ENCODE measurements at regions not wholly inside any gene's neighbourhood (a gene's known extent, or its start where the extent isn't known, plus 50 kb on each side); places are given as distances from the start of the nearest gene placed in this dataset.
A peak's percentile ranks its signal among the peaks of the same experiment; 100 is the strongest.

DNA sequence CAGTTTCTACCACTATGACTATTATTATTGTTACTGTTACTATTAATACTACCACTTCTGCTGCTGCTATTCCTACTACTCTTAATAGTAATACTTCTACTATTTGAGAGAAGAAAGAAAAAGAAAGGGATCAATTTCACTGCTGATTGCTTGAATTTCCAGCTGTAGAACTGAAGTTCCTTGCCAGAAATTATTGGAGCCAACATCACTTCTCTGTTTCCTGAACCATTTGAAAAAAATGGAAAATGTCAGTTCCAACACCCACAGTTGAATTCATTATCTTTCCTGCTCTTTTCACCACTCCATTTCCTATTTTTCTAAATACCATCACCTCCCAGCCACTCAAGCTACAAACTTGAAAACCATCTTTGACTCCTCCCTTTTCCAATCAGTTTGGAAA is 54.1 kb upstream of the PIK3C2G start:
- no peak for DNase-seq

GRCh38 chr12:18206198-18206597 is 55.1 kb upstream of the PIK3C2G start:
- no peak for DNase-seq

- DNase-seq, result no peak
Observed at GRCh38 chr12:18204053-18204452, 57.3 kb upstream of the PIK3C2G start.

GRCh38 chr12:18192119-18192518 is 69.2 kb upstream of the PIK3C2G start:
- DNase-seq, result no peak

DNA sequence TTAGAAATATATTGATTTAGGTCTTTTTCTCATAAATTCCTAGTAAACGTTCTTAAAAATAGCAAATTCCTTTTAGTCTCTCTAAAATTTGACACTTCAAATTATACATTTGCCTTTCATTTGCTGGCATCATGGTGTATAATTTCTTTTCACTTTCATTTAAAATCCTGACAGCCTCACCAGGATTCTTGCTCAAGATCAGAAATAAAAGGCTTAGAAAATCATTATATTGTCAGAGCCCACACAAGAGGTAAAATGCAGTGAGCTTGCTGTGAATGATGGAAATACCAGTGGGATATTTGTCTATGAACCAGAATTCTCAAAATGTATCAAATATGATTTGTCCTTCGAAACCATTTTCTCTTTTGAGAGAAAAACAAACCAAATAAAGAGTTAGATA is 78.2 kb upstream of the PIK3C2G start:
- DNase-seq, result no peak

DNA sequence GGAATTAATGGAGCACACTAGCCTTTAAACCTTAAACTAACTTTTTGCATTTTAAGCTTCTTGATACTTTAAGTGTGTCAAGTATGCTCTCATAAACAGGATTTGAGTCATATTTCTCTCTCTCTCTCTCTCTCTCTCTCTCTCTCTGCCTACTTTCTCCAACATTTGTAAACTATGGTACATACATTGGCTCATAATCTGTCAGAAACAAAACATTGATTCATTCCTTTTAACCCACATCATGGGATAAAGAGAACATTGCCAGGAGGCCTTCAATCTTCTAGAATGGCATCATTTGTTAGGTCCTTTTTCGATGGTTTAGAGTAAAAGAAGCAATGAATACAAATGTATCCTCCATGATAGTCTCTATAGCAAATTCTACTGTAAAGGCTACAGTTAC is 81.6 kb upstream of the RERGL start:
- no peak for DNase-seq

DNA sequence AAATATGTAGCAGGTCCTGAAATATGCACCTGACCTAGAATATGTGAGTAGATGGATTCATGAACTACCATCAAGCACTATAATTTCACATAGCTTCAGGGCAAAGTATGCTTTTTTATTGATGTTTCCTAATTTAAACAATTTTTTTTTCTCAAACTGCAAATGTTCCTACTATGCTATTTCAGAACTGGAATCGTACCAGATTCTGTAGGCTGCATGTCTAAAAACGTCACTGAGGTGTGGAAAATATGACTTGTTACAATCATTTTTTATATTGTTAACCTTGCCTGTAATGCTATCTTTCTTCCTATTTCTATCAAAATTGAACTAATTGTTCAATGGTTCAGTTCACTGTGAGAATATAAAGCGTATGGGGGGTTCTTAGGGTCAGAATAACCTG is 78.0 kb upstream of the RERGL start:
- DNase-seq, result no peak

- no peak for DNase-seq
Observed at GRCh38 chr12:18165889-18166288, 75.9 kb upstream of the RERGL start.

DNA sequence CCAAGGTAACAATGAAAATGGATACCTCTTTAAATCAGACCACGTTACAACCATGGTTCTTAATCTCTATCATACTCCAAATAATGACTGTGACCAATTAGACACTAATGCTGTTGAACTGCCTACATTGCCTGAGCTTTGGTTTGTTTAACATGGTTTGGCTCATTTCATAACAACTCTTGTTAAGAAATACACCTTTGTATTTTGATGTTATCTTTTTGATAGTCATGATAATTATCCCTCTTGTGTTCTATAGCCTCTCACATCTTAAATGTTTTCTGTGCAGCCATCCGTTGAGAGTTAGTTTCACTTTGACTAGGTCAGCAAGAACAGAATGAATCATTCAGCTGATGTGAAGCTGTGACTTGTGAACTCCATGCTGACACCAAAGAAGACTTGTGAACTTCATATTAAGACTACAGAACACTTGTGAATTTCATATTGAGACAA is 75.5 kb upstream of the RERGL start:
- peak; percentile 16 for DNase-seq

GRCh38 chr12:18160901-18161300 is 70.9 kb upstream of the RERGL start:
- DNase-seq, result no peak

DNA sequence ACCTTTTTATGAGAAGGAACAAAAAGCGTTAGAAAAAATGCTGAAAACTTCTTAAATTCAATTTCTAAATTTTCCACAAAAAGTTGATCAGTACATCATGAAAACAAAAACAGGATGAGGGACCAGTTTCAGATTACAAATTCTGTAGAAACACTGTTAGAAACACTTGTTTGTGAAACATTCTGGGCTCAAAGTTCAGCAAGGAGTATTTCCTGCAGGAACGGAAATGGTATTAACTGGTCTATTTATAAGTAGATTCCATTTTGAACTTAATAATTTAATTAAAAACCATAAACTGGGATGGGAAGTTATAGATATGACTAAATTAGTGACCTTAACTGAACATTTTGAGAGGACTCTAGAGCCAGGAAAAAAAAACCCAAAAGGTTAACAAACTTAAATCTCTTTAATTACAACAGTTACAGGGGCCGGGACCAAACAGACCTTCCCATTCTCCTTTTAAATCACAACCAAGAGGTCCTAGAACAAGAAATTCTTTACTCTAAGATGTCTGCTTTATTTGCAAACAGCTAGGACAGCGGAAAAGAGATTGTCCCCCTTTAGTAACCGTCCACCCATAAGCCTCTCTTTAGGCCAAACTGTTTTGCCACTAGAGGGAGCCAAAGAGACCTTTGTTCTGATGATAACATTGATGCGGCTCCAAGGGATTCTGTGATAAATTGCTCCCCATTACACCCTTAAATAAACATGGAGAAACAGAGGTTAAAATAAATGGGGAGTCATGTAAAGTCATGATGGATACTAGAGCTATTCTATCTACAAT is 69.0 kb upstream of the RERGL start:
- DNase-seq, result no peak

DNA sequence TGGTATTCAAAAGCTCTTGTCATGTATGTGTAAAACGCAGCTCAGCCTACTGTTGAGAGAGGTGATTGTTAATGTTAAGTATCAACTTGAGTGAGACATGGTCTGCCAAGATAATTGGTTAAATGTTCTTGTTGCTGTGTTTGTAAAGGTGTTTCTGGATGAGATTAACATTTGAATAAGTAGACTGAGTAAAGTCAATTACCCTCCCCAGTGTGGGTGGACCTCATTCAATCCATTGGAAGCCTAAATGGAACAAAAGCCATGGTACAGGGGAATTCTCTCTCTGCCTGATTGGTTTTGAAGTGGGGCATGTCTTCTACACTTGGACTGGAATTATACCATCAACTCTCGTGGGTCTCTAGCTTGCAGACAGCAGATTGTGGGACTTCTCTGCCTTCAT is 63.8 kb upstream of the RERGL start:
- DNase-seq, result no peak

GRCh38 chr12:18151036-18151435 is 61.0 kb upstream of the RERGL start:
- no peak for DNase-seq

GRCh38 chr12:18148961-18149360 is 59.0 kb upstream of the RERGL start:
- DNase-seq, result no peak

DNA sequence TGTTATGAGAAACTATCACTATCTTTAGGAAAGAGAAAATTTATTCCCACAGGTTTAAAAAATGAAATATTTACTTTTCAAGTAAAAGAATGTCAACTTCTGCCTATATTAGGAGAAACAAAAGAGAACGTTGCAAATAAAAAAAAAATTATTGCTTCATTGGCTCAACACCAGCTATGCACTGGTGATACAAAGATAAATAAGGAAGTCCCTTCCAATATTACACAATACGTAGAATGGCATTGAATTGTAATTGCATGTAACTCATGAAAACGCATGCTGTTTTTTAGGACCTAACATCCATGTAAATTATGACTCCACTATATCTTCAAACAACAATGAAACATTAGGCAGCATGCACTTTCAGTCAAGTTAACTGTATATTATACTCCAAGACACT is 56.4 kb upstream of the RERGL start:
- no peak for DNase-seq

DNA sequence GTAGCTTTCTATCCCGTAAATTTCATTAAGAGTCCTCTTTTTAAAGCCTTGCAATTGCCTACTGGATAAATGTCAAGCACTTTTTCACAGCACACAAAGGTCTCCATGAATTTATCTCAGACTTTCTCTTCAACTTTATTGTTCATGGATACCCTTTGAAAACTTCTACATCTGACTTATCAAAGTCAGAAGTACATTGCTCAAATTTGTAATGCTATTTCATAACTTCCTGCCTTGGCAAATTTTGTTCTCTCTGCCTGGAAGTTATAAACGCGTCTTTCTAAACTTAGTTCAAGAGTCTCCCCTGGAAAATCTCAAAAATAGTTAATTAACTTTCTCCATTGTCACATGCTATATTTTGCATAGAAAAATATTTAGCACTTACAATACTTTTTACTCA is 55.9 kb upstream of the RERGL start:
- DNase-seq, result no peak

GRCh38 chr12:18141048-18141982 is 51.3 kb upstream of the RERGL start:
- no peak for DNase-seq

DNA sequence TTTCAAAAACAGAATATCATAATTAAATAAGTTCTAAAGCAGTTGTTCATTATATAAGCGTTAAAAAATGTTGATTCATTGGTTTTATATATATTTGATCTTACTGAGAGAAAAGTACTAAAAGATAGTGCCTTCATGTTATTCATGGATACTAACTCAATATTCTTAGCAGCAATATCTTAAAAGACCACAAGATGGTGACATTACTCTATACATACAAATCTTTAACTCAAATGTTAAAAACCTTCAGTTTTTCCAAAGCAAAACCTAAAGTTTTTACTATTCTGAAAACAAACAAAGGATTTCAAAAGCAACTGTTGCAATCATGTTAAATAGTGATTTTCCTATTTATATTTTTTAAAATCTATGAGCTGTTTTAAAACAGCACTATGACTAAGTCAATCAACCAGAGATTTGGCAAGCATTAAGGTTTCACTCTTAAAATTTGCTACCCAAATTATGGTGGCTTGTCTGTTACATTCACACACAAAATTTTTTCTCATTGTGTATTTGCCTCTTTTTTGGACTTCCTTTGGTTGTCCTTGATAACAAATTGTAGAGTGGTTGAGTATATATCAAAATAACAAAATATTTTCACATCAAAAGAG is 50.1 kb upstream of the RERGL start:
- no peak for DNase-seq
